ENCODE measurements at regions not wholly inside any gene's neighbourhood (a gene's known extent, or its start where the extent isn't known, plus 50 kb on each side); places are given as distances from the start of the nearest gene placed in this dataset.

- TF ChIP-seq ZFX (IDR thresholded peaks at IDR 0.05) (no peak), CTCF (conservative IDR thresholded peaks at IDR 0.05) (no peak)
- H3K27ac ChIP-seq, result peak overlapping the region; percentile 34; the same call in 1 of the 2 replicates
Observed at GRCh38 chr13:86839221-86839620, 832.0 kb upstream of the SLITRK5 start.

GRCh38 chr13:86840250-86841191 lies 830.6 kb upstream of the SLITRK5 start:
- no peak overlapping the region for H3K27ac ChIP-seq
- TF ChIP-seq CTCF (conservative IDR thresholded peaks at IDR 0.05), result no peak
- no peak for TF ChIP-seq ZFX (IDR thresholded peaks at IDR 0.05)

GRCh38 chr13:86841264-86841663 lies 829.9 kb upstream of the SLITRK5 start:
- no peak overlapping the region for H3K27ac ChIP-seq
- TF ChIP-seq CTCF (conservative IDR thresholded peaks at IDR 0.05) (no peak), ZFX (IDR thresholded peaks at IDR 0.05) (no peak)

GRCh38 chr13:86846501-86846900 lies 824.7 kb upstream of the SLITRK5 start:
- H3K27ac ChIP-seq, result no peak overlapping the region
- no peak for TF ChIP-seq ZFX (IDR thresholded peaks at IDR 0.05)
- TF ChIP-seq CTCF (conservative IDR thresholded peaks at IDR 0.05), result no peak

- TF ChIP-seq CTCF (conservative IDR thresholded peaks at IDR 0.05) (no peak), ZFX (IDR thresholded peaks at IDR 0.05) (no peak)
- H3K27ac ChIP-seq, result no peak overlapping the region
Observed at GRCh38 chr13:86848716-86849115, 822.5 kb upstream of the SLITRK5 start.

- H3K27ac ChIP-seq, result no peak overlapping the region
- no peak for TF ChIP-seq ZFX (IDR thresholded peaks at IDR 0.05)
- no peak for TF ChIP-seq CTCF (conservative IDR thresholded peaks at IDR 0.05)
Observed at GRCh38 chr13:86856991-86857390, 814.2 kb upstream of the SLITRK5 start.

- no peak overlapping the region for H3K27ac ChIP-seq
- no peak for TF ChIP-seq CTCF (conservative IDR thresholded peaks at IDR 0.05)
- no peak for TF ChIP-seq ZFX (IDR thresholded peaks at IDR 0.05)
Observed at GRCh38 chr13:86858216-86858615, 813.0 kb upstream of the SLITRK5 start.
